NOMO-1 treated with DMSO at 0.1 percent for 48 hours (cell line): ENCODE measurements at regions not wholly inside any gene's neighbourhood (a gene's known extent, or its start where the extent isn't known, plus 50 kb on each side); places are given as distances from the start of the nearest gene placed in this dataset.

Source experiments
- DNase-seq: peaks from one replicate; lab custom pipeline; 2025; ENCODE audit not compliant: unreplicated experiment; lab: John Stamatoyannopoulos, UW

- no peak for DNase-seq
These were observed 576.2 kb downstream of the CPS1 start for GRCh38 chr2:211132573-211132972.

GRCh38 chr2:211133766-211134165 is 577.4 kb downstream of the CPS1 start:
- DNase-seq, result no peak

GRCh38 chr2:211138551-211138950 is 582.2 kb downstream of the CPS1 start:
- DNase-seq, result no peak

GRCh38 chr2:211141646-211142045 is 585.2 kb downstream of the CPS1 start:
- DNase-seq, result no peak

GRCh38 chr2:211144078-211144477 is 587.7 kb downstream of the CPS1 start:
- no peak for DNase-seq

GRCh38 chr2:211144974-211145665 is 588.7 kb downstream of the CPS1 start:
- DNase-seq, result no peak

GRCh38 chr2:211149731-211150130 is 593.3 kb downstream of the CPS1 start:
- no peak for DNase-seq

GRCh38 chr2:211157211-211157610 is 600.8 kb downstream of the CPS1 start:
- no peak for DNase-seq

GRCh38 chr2:211157856-211158463 is 601.6 kb downstream of the CPS1 start:
- DNase-seq, result peak; percentile 34

- peak; percentile 72 for DNase-seq
These were observed 603.6 kb downstream of the CPS1 start for GRCh38 chr2:211159972-211160371.

GRCh38 chr2:211161236-211161635 is 604.8 kb downstream of the CPS1 start:
- DNase-seq, result peak; percentile 17

- DNase-seq, result no peak
These were observed 606.5 kb downstream of the CPS1 start for GRCh38 chr2:211162911-211163310.

- DNase-seq, result no peak
These were observed 614.4 kb downstream of the CPS1 start for GRCh38 chr2:211170843-211171242.

GRCh38 chr2:211174021-211174420 is 617.6 kb downstream of the CPS1 start:
- DNase-seq, result no peak

GRCh38 chr2:211174631-211175030 is 618.2 kb downstream of the CPS1 start:
- no peak for DNase-seq

GRCh38 chr2:211175956-211176355 is 619.6 kb downstream of the CPS1 start:
- DNase-seq, result no peak

- no peak for DNase-seq
These were observed 620.2 kb downstream of the CPS1 start for GRCh38 chr2:211176514-211177141.

GRCh38 chr2:211181626-211182025 is 625.2 kb downstream of the CPS1 start:
- DNase-seq, result no peak

GRCh38 chr2:211187602-211188001 is 631.2 kb downstream of the CPS1 start:
- no peak for DNase-seq

- no peak for DNase-seq
These were observed 647.6 kb downstream of the CPS1 start for GRCh38 chr2:211203986-211204385.

GRCh38 chr2:211204456-211204855 is 648.1 kb downstream of the CPS1 start:
- peak; percentile 8 for DNase-seq

GRCh38 chr2:211204902-211205301 is 648.5 kb downstream of the CPS1 start:
- no peak for DNase-seq
